ENCODE measurements at regions not wholly inside any gene's neighbourhood (a gene's known extent, or its start where the extent isn't known, plus 50 kb on each side); places are given as distances from the start of the nearest gene placed in this dataset.

- H3K27me3 Mint-ChIP-seq: no peaks in the 10 kb centered on the region
- H3K4me3 Mint-ChIP-seq: no peak overlapping the region
- no peak for DNase-seq (ENCODE audit: extremely low spot score, unreplicated experiment)
- H3K9me3 Mint-ChIP-seq: no peaks in the 10 kb centered on the region
- peak overlapping the region; percentile 94 for H3K27ac Mint-ChIP-seq
- no peaks in the 10 kb centered on the region for H3K36me3 Mint-ChIP-seq
- peaks cover 14% of the 10 kb centered on the region for H3K4me1 Mint-ChIP-seq (ENCODE audit: unreplicated experiment)
- TF ChIP-seq, protein P1, sequence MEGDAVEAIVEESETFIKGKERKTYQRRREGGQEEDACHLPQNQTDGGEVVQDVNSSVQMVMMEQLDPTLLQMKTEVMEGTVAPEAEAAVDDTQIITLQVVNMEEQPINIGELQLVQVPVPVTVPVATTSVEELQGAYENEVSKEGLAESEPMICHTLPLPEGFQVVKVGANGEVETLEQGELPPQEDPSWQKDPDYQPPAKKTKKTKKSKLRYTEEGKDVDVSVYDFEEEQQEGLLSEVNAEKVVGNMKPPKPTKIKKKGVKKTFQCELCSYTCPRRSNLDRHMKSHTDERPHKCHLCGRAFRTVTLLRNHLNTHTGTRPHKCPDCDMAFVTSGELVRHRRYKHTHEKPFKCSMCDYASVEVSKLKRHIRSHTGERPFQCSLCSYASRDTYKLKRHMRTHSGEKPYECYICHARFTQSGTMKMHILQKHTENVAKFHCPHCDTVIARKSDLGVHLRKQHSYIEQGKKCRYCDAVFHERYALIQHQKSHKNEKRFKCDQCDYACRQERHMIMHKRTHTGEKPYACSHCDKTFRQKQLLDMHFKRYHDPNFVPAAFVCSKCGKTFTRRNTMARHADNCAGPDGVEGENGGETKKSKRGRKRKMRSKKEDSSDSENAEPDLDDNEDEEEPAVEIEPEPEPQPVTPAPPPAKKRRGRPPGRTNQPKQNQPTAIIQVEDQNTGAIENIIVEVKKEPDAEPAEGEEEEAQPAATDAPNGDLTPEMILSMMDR (conservative IDR thresholded peaks at IDR 0.05): no peak
Observed at GRCh38 chr7:120054376-120055100, 218.4 kb upstream of the KCND2 start.

GRCh38 chr7:120055300-120055699 is 217.7 kb upstream of the KCND2 start:
- no peak overlapping the region for H3K4me3 Mint-ChIP-seq

GRCh38 chr7:120056227-120056626 is 216.7 kb upstream of the KCND2 start:
- H3K4me3 Mint-ChIP-seq: no peak overlapping the region
- H3K36me3 Mint-ChIP-seq: no peaks in the 10 kb centered on the region
- H3K4me1 Mint-ChIP-seq (ENCODE audit: unreplicated experiment): peaks cover 14% of the 10 kb centered on the region
- no peak overlapping the region for H3K27ac Mint-ChIP-seq
- H3K9me3 Mint-ChIP-seq: no peaks in the 10 kb centered on the region
- TF ChIP-seq, protein P1 (conservative IDR thresholded peaks at IDR 0.05): no peak
- H3K27me3 Mint-ChIP-seq: no peaks in the 10 kb centered on the region
- no peak for DNase-seq (ENCODE audit: extremely low spot score, unreplicated experiment)

More at GRCh38 chr7:120055300-120055699, 217.7 kb upstream of the KCND2 start:
- DNase-seq (ENCODE audit: extremely low spot score, unreplicated experiment): no peak
- Mint-ChIP-seq H3K36me3 (no peaks in the 10 kb centered on the region), H3K4me1 (ENCODE audit: unreplicated experiment) (peaks cover 14% of the 10 kb centered on the region), H3K27me3 (no peaks in the 10 kb centered on the region), H3K9me3 (no peaks in the 10 kb centered on the region), H3K27ac (peak overlapping the region; percentile 52)
- TF ChIP-seq, protein P1 (conservative IDR thresholded peaks at IDR 0.05): no peak

DNA sequence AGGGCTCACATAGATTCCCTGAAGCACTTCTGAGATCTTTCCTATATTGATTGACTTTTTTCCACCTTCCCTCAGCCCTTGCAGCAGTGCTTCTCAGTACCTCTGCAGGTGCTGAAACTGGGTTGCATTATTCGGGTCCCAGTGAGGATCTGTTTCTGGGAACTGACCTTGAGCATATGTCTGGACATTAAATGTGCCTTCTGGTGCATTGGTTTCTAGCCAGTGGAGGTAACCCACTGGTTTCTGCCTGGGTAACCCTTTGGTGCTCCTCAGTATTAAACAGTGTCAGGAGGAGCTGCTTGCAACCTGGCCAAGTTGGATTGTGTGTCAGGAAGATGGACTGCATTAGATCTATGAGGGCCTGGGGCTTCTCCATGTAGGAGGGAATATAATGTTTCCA is 213.3 kb upstream of the KCND2 start:
- H3K9me3 Mint-ChIP-seq: no peaks in the 10 kb centered on the region
- no peaks in the 10 kb centered on the region for H3K27me3 Mint-ChIP-seq
- H3K36me3 Mint-ChIP-seq: no peaks in the 10 kb centered on the region
- DNase-seq (ENCODE audit: extremely low spot score, unreplicated experiment): no peak
- TF ChIP-seq, protein P1 (conservative IDR thresholded peaks at IDR 0.05): no peak
- no peaks in the 10 kb centered on the region for H3K4me1 Mint-ChIP-seq (ENCODE audit: unreplicated experiment)
- H3K27ac Mint-ChIP-seq: no peak overlapping the region
- no peak overlapping the region for H3K4me3 Mint-ChIP-seq

- TF ChIP-seq, protein P1 (conservative IDR thresholded peaks at IDR 0.05): no peak
Observed at GRCh38 chr7:120060281-120060680, 212.7 kb upstream of the KCND2 start.

More at GRCh38 chr7:120060281-120060680, 212.7 kb upstream of the KCND2 start:
- no peaks in the 10 kb centered on the region for H3K4me1 Mint-ChIP-seq (ENCODE audit: unreplicated experiment)
- DNase-seq (ENCODE audit: extremely low spot score, unreplicated experiment): no peak
- H3K36me3 Mint-ChIP-seq: no peaks in the 10 kb centered on the region
- H3K9me3 Mint-ChIP-seq: no peaks in the 10 kb centered on the region
- H3K27me3 Mint-ChIP-seq: no peaks in the 10 kb centered on the region
- H3K4me3 Mint-ChIP-seq: no peak overlapping the region
- no peak overlapping the region for H3K27ac Mint-ChIP-seq
